HepG2 (cell line): ENCODE measurements at regions not wholly inside any gene's neighbourhood (a gene's known extent, or its start where the extent isn't known, plus 50 kb on each side); places are given as distances from the start of the nearest gene placed in this dataset.

Source experiments
- ATAC-seq: fragments of 200-7000 bp; cut with Tn5 transposase; 3 replicates; pipeline ENCODE4 v1.9.1; 2020; ENCODE audit warnings: mild to moderate bottlenecking, moderate library complexity
- BruUV-seq: library from RNA; stranded (reverse); fragments of 400-500 nt; replicated peaks from 2 replicates; lab custom pipeline; 2021; lab: Mats Ljungman, UMichigan
- CTCF ChIA-PET: fragments of 300-600 bp; formaldehyde crosslinking; extraction: SDS; loops from one replicate; lab custom pipeline; 2021; ENCODE audit warnings: low total read pairs, inconsistent platforms, low intra/inter-chr PET ratio; lab: Yijun Ruan, JAX
- POLR2A ChIA-PET: fragments of 350-600 bp; sonication (Branson Sonifier 250); formaldehyde crosslinking; loops from one replicate; lab custom pipeline; 2020; ENCODE audit warnings: antibody characterized with exemption, inconsistent platforms; lab: Yijun Ruan, JAX
- DNase-seq: peaks from one replicate; pipeline ENCODE4 v3.0.0-alpha.2; 2015; ENCODE audit warnings: low spot score
- FAIRE-seq: peaks from 3 replicates; lab custom pipeline; 2011; peaks lifted over from hg19 to GRCh38; lab: Jason Lieb, UNC
- H2AFZ ChIP-seq: one replicate; pipeline ENCODE4 v1.6.1; 2011; ENCODE audit warnings: low read length, inconsistent platforms
- H3K27ac ChIP-seq: fragments of 300-600 bp; 3 replicates; pipeline ENCODE4 v1.8.0; 2011; ENCODE audit warnings: mixed run types, mild to moderate bottlenecking, mixed read lengths, low read length, inconsistent platforms; ENCODE audit not compliant: insufficient read depth; ENCODE audit errors: extremely low read length
- H3K27me3 ChIP-seq, 2 experiments: fragments of 200-600 bp in 1 of 2; 2 replicates in 1 of 2; 3 replicates in 1 of 2; pipeline versions ENCODE4 v1.6.0 to v1.8.0; 2011; ENCODE audit warnings: low read length in 2 of 2, mild to moderate bottlenecking in 2 of 2, moderate library complexity in 2 of 2, inconsistent platforms in 1 of 2; ENCODE audit not compliant: insufficient read depth in 2 of 2, control insufficient read depth in 1 of 2
- H3K36me3 ChIP-seq, 2 experiments: fragments of 200-600 bp in 1 of 2; replicated peaks in 1 of 2; 2 replicates in 1 of 2; 3 replicates in 1 of 2; pipeline versions ENCODE4 v1.5.1 to v1.8.0; 2011; ENCODE audit warnings: low read length in 2 of 2, inconsistent platforms in 1 of 2; ENCODE audit not compliant: insufficient read depth in 2 of 2, control insufficient read depth in 1 of 2
- H3K4me1 ChIP-seq: 2 replicates; pipeline ENCODE4 v1.5.1; 2012; ENCODE audit warnings: low read length, inconsistent platforms; ENCODE audit not compliant: insufficient read depth
- H3K4me2 ChIP-seq: 2 replicates; pipeline ENCODE4 v1.6.0; 2011; ENCODE audit warnings: low read depth, low read length, inconsistent platforms
- H3K4me3 ChIP-seq, 3 experiments: fragments of 200-600 bp in 1 of 3; sonication (generic), shearing (Covaris generic) in 1 of 3; replicated peaks in 1 of 3; 2 replicates each; pipeline ENCODE4 v1.5.1; 2011 to 2016; ENCODE audit warnings: low read length in 3 of 3, inconsistent platforms in 2 of 3, low read depth in 2 of 3, mild to moderate bottlenecking in 2 of 3, control low read depth in 1 of 3, mixed read lengths in 1 of 3; ENCODE audit not compliant: insufficient read depth in 1 of 3
- H3K79me2 ChIP-seq: one replicate; pipeline ENCODE4 v1.6.1; 2011; ENCODE audit warnings: low read length, inconsistent platforms; ENCODE audit not compliant: insufficient read depth
- H3K9ac ChIP-seq: 2 replicates; pipeline ENCODE4 v1.6.0; 2011; ENCODE audit warnings: mild to moderate bottlenecking, low read depth, low read length, inconsistent platforms; ENCODE audit not compliant: insufficient read depth
- H3K9me3 ChIP-seq: 2 replicates; pipeline ENCODE4 v1.5.1; 2012; ENCODE audit warnings: mild to moderate bottlenecking, low read length
- H4K20me1 ChIP-seq: 2 replicates; pipeline ENCODE4 v1.6.0; 2011; ENCODE audit warnings: inconsistent platforms, mild to moderate bottlenecking, low read length, moderate library complexity; ENCODE audit not compliant: insufficient read depth
- ATAD3A ChIP-seq: sonication (generic); formaldehyde crosslinking; IDR thresholded peaks from 2 replicates; pipeline ENCODE4 v1.4.0; 2020; ENCODE audit warnings: missing genetic modification reagents
- ATF5 ChIP-seq: sonication (generic); formaldehyde crosslinking; IDR thresholded peaks from 2 replicates; pipeline ENCODE4 v1.4.0; 2020; ENCODE audit warnings: mild to moderate bottlenecking, low read depth, missing genetic modification reagents
- DBP ChIP-seq: sonication (generic); formaldehyde crosslinking; IDR thresholded peaks from 2 replicates; pipeline ENCODE4 v1.4.0; 2020; ENCODE audit warnings: missing genetic modification reagents; ENCODE audit errors: not compliant biosample characterization
- FOXK1 ChIP-seq: sonication (generic); formaldehyde crosslinking; IDR thresholded peaks from 2 replicates; pipeline ENCODE4 v1.4.0; 2020; ENCODE audit warnings: low read depth, missing genetic modification reagents, borderline replicate concordance
- FOXK2 ChIP-seq: fragments of 450-650 bp; IDR thresholded peaks from 2 replicates; pipeline ENCODE4 v1.6.1; 2016
- GMEB2 ChIP-seq: IDR thresholded peaks from 2 replicates; pipeline ENCODE4 v1.6.1; 2016; ENCODE audit warnings: missing biosample characterization, missing genetic modification reagents, low read depth
- KAT7 ChIP-seq: IDR thresholded peaks from 2 replicates; pipeline ENCODE4 v1.6.1; 2018; ENCODE audit warnings: borderline replicate concordance, missing compliant biosample characterization
- MBNL3 ChIP-seq: fragments of 250-450 bp; sonication (Bioruptor Pico); conservative IDR thresholded peaks from 2 replicates; pipeline ENCODE4 v1.8.0; 2022; ENCODE audit warnings: mild to moderate bottlenecking, inconsistent platforms
- MIER3 ChIP-seq: IDR thresholded peaks from 2 replicates; pipeline ENCODE4 v1.6.1; 2016; ENCODE audit warnings: missing compliant biosample characterization, borderline replicate concordance
- PITX1 ChIP-seq: sonication (generic); formaldehyde crosslinking; IDR thresholded peaks from 2 replicates; pipeline ENCODE4 v1.5.1; 2020; ENCODE audit warnings: mild to moderate bottlenecking, missing genetic modification reagents
- SNAPC4 ChIP-seq: sonication (generic); formaldehyde crosslinking; IDR thresholded peaks from 2 replicates; pipeline ENCODE4 v1.4.0; 2020; ENCODE audit warnings: mild to moderate bottlenecking, missing genetic modification reagents
- SP2 ChIP-seq: sonication (generic); formaldehyde crosslinking; IDR thresholded peaks from 2 replicates; pipeline ENCODE4 v1.5.1; 2020; ENCODE audit warnings: mild to moderate bottlenecking, missing genetic modification reagents
- ZNF350 ChIP-seq: sonication (generic); formaldehyde crosslinking; IDR thresholded peaks from 2 replicates; pipeline ENCODE4 v1.4.0; 2020; ENCODE audit warnings: mild to moderate bottlenecking, low read depth, missing genetic modification reagents, borderline replicate concordance
- ZNF740 ChIP-seq: sonication (generic); formaldehyde crosslinking; IDR thresholded peaks from 2 replicates; pipeline ENCODE4 v1.4.0; 2020; ENCODE audit warnings: missing genetic modification reagents
- ZXDC ChIP-seq: sonication (generic); formaldehyde crosslinking; IDR thresholded peaks from 2 replicates; pipeline ENCODE4 v1.5.0; 2020; ENCODE audit warnings: mild to moderate bottlenecking, missing genetic modification reagents
- WGBS: methylation state at CpG from one replicate; pipeline ENCODE4 v1.1.6; 2017; ENCODE audit warnings: low lambda C conversion rate; 5-methylcytosine and 5-hydroxymethylcytosine counted together
- in situ Hi-C: cut with HindIII; loops from 2 replicates; pipeline ENCODE4 v1.10.0; 2017; ENCODE audit warnings: low pct_unique_long_range_greater_than_20kb; ENCODE audit not compliant: extremely low pct_ligation_motif_present
- intact Hi-C: fragments of 100-400 bp; cut with micrococcal nuclease; formaldehyde crosslinking; loops from one replicate; pipeline ENCODE4 v1.10.0; 2022; ENCODE audit not compliant: unreplicated experiment

GRCh38 chr5:172527559-172527958, 73.2 kb upstream of the SH3PXD2B start:
- Histone ChIP-seq H3K27me3 (peaks cover 0 to 12% of the 10 kb centered on the region in 2 experiments; a peak in 2 of 5 replicates), H3K36me3 (no peaks in the 10 kb centered on the region), H3K4me1 (no peaks in the 10 kb centered on the region), H3K9ac (no peak overlapping the region), H3K79me2 (no peaks in the 10 kb centered on the region), H3K4me3 (no peak overlapping the region), H3K9me3 (no peaks in the 10 kb centered on the region), H3K4me2 (no peak overlapping the region), H4K20me1 (no peaks in the 10 kb centered on the region), H2AFZ (no peak overlapping the region), H3K27ac (no peak overlapping the region)
- CTCF ChIA-PET, result no interaction called here
- no peak for ATAC-seq
- no peak for DNase-seq
- in situ Hi-C loops, result no loop called here
- POLR2A ChIA-PET, result no interaction called here
- BruUV-seq, result no TSS peak
- intact Hi-C loops, result no loop called here
- 31% methylated on average over 4 of the region's 4 CpGs for WGBS
- FAIRE-seq, result no peak
- TF ChIP-seq ATAD3A (CRISPR knock-in tag) (no peak), ZNF350 (no peak), FOXK1 (CRISPR knock-in tag) (no peak), SNAPC4 (no peak), ZNF740 (CRISPR knock-in tag) (no peak), ATF5 (CRISPR knock-in tag) (no peak), FOXK2 (no peak), GMEB2 (CRISPR knock-in tag) (no peak), MBNL3 (CRISPR knock-in tag) (no peak), KAT7 (no peak), DBP (CRISPR knock-in tag) (no peak), ZXDC (no peak), SP2 (CRISPR knock-in tag) (no peak), MIER3 (CRISPR knock-in tag) (no peak), PITX1 (CRISPR knock-in tag) (no peak)
